ENCODE measurements at regions not wholly inside any gene's neighbourhood (a gene's known extent, or its start where the extent isn't known, plus 50 kb on each side); places are given as distances from the start of the nearest gene placed in this dataset.

DNA sequence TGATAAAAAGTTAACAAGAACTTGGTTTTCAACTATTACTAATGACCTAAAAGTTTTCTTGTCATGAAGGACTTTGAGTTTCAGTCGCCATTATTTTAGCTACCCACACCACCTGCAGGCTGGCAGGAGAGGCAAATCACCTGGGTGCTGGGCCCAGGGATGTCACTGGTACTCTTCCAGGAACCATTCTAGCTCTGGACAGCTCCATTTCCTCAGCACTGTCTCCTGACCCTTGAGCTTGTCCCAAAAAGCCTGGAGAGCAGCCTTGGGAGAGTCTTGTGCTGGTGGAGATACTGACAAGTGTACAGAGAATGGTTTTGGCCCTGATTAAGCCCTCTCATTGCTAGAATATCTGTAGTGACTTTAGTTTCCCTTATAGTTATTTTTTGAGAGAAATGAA, 1924.1 kb upstream of the WWC1 start:
- H3K79me2 ChIP-seq (ENCODE audit: insufficient read depth, low read length), result no peaks in the 10 kb centered on the region
- H3K4me3 ChIP-seq (replicated peaks in 1 of 3; ENCODE audit: low read depth in 2 of 3, low read length in 3 of 3), result no peak overlapping the region
- Mint-ChIP-seq H3K4me3 (no peak overlapping the region), H3K9me3 (peaks cover 0 to 6% (median 2%) of the 10 kb centered on the region in 7 donors), H3K27ac (no peak overlapping the region), H3K4me1 (no peaks in the 10 kb centered on the region), H3K36me3 (no peaks in the 10 kb centered on the region), H3K27me3 (ENCODE audit: low read depth in 3 of 3) (no peaks in the 10 kb centered on the region)
- 67% methylated on average over 1 of the region's 1 CpG for WGBS (ENCODE audit: insufficient coverage)
- peaks cover 0 to 6% of the 10 kb centered on the region in 2 donors for H3K9me3 ChIP-seq (replicated peaks in 1 of 2; ENCODE audit: control insufficient read depth in 1 of 2, insufficient read depth in 1 of 2, low read length in 2 of 2)
- no peaks in the 10 kb centered on the region for H3K36me3 ChIP-seq (replicated peaks in 1 of 2; ENCODE audit: control insufficient read depth in 1 of 2, insufficient read depth in 2 of 2, low read length in 2 of 2)
- intact Hi-C loops (cut with micrococcal nuclease), result no loop called here
- H2AFZ ChIP-seq (ENCODE audit: insufficient read depth, low read depth, low read length, poor library complexity, severe bottlenecking), result no peak overlapping the region
- no peak overlapping the region for H3K9ac ChIP-seq (ENCODE audit: insufficient read depth, low read length, poor library complexity, severe bottlenecking)
- TF ChIP-seq, protein P1, sequence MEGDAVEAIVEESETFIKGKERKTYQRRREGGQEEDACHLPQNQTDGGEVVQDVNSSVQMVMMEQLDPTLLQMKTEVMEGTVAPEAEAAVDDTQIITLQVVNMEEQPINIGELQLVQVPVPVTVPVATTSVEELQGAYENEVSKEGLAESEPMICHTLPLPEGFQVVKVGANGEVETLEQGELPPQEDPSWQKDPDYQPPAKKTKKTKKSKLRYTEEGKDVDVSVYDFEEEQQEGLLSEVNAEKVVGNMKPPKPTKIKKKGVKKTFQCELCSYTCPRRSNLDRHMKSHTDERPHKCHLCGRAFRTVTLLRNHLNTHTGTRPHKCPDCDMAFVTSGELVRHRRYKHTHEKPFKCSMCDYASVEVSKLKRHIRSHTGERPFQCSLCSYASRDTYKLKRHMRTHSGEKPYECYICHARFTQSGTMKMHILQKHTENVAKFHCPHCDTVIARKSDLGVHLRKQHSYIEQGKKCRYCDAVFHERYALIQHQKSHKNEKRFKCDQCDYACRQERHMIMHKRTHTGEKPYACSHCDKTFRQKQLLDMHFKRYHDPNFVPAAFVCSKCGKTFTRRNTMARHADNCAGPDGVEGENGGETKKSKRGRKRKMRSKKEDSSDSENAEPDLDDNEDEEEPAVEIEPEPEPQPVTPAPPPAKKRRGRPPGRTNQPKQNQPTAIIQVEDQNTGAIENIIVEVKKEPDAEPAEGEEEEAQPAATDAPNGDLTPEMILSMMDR (IDR thresholded peaks at IDR 0.05), result no peak
- no peaks in the 10 kb centered on the region for H4K20me1 ChIP-seq (ENCODE audit: insufficient read depth, low read length)
- H3K4me1 ChIP-seq (ENCODE audit: control insufficient read depth in 1 of 2, insufficient read depth in 2 of 2, low read length in 2 of 2), result no peaks in the 10 kb centered on the region
- DNase-seq, result no peak
- no peak overlapping the region for H3K4me2 ChIP-seq (replicated peaks; ENCODE audit: extremely low read depth, low read length, poor library complexity, severe bottlenecking)
- H3K27ac ChIP-seq (ENCODE audit: low read depth in 1 of 2, low read length in 2 of 2), result no peak overlapping the region
- H3K27me3 ChIP-seq (ENCODE audit: control insufficient read depth in 2 of 2, insufficient read depth in 2 of 2, low read length in 2 of 2), result no peaks in the 10 kb centered on the region

- H3K27ac Mint-ChIP-seq, result no peak overlapping the region
These were observed 1922.1 kb upstream of the WWC1 start for GRCh38 chr5:166369346-166369745.

More at GRCh38 chr5:166369346-166369745, 1922.1 kb upstream of the WWC1 start:
- no peaks in the 10 kb centered on the region for H3K4me1 Mint-ChIP-seq
- no peaks in the 10 kb centered on the region for H3K36me3 Mint-ChIP-seq
- no peak overlapping the region for H3K9ac ChIP-seq (ENCODE audit: insufficient read depth, low read length, poor library complexity, severe bottlenecking)
- no peaks in the 10 kb centered on the region for H3K27me3 Mint-ChIP-seq (ENCODE audit: low read depth in 3 of 3)
- H3K36me3 ChIP-seq (replicated peaks in 1 of 2; ENCODE audit: control insufficient read depth in 1 of 2, insufficient read depth in 2 of 2, low read length in 2 of 2), result no peaks in the 10 kb centered on the region
- H3K9me3 ChIP-seq (replicated peaks in 1 of 2; ENCODE audit: control insufficient read depth in 1 of 2, insufficient read depth in 1 of 2, low read length in 2 of 2), result no peaks in the 10 kb centered on the region
- H2AFZ ChIP-seq (ENCODE audit: insufficient read depth, low read depth, low read length, poor library complexity, severe bottlenecking), result no peak overlapping the region
- no peak overlapping the region for H3K4me3 Mint-ChIP-seq
- H3K4me3 ChIP-seq (replicated peaks in 1 of 3; ENCODE audit: low read depth in 2 of 3, low read length in 3 of 3), result no peak overlapping the region
- no peaks in the 10 kb centered on the region for H3K79me2 ChIP-seq (ENCODE audit: insufficient read depth, low read length)
- no peak for DNase-seq
- H3K4me2 ChIP-seq (replicated peaks; ENCODE audit: extremely low read depth, low read length, poor library complexity, severe bottlenecking), result no peak overlapping the region
- intact Hi-C loops (cut with micrococcal nuclease), result no loop called here
- peaks cover 0 to 4% (median 0%) of the 10 kb centered on the region in 7 donors for H3K9me3 Mint-ChIP-seq
- no peak overlapping the region for H3K27ac ChIP-seq (ENCODE audit: low read depth in 1 of 2, low read length in 2 of 2)
- WGBS (ENCODE audit: insufficient coverage), result no CpG with 5 or more reads among the region's 2 CpGs
- H3K4me1 ChIP-seq (ENCODE audit: control insufficient read depth in 1 of 2, insufficient read depth in 2 of 2, low read length in 2 of 2), result no peaks in the 10 kb centered on the region
- no peaks in the 10 kb centered on the region for H4K20me1 ChIP-seq (ENCODE audit: insufficient read depth, low read length)
- H3K27me3 ChIP-seq (ENCODE audit: control insufficient read depth in 2 of 2, insufficient read depth in 2 of 2, low read length in 2 of 2), result no peaks in the 10 kb centered on the region
- TF ChIP-seq, protein P1 (IDR thresholded peaks at IDR 0.05), result no peak

Measured in CD14-positive monocyte (primary cell).